CD4-positive, alpha-beta T cell treated with Interleukin-2 at 100 ng/mL for 4 hours (primary cell): ENCODE measurements at regions not wholly inside any gene's neighbourhood (a gene's known extent, or its start where the extent isn't known, plus 50 kb on each side); places are given as distances from the start of the nearest gene placed in this dataset.

ENCODE experiments used
- DNase-seq: peaks from one replicate; pipeline ENCODE4 v3.0.0-alpha.2; 2020; ENCODE audit warnings: low spot score

- DNase-seq, result no peak
These were observed 55.4 kb upstream of the SCEL start for GRCh38 chr13:77480066-77480465.

GRCh38 chr13:77479326-77479725 lies 56.2 kb upstream of the SCEL start:
- no peak for DNase-seq

DNA sequence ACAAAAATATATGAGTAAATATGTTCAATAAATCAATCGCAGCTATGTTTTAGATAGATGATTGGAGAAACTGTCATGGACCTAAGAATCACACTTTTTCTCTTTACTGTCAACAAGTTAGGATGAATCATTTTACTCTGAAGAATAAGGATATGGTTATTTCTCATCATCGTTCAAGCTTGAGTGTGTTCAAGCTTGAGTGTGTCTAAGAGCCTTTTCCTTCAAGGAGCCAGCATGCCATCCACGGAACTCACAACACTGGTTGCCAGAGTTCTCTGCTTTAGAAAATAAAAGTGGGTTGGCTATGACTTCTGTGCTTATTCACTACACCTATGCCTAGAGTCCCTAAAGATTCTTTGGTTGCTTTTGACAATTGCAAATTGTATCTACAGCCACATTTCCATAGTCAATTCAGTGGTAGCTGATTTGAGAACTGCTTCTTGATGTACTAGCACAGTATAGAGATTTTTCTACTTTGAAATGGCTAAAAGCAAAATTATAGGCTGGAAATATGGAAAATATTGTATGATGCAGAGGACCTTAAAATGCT lies 58.1 kb upstream of the SCEL start:
- no peak for DNase-seq

- no peak for DNase-seq
These were observed 59.0 kb upstream of the SCEL start for GRCh38 chr13:77476456-77476855.

DNA sequence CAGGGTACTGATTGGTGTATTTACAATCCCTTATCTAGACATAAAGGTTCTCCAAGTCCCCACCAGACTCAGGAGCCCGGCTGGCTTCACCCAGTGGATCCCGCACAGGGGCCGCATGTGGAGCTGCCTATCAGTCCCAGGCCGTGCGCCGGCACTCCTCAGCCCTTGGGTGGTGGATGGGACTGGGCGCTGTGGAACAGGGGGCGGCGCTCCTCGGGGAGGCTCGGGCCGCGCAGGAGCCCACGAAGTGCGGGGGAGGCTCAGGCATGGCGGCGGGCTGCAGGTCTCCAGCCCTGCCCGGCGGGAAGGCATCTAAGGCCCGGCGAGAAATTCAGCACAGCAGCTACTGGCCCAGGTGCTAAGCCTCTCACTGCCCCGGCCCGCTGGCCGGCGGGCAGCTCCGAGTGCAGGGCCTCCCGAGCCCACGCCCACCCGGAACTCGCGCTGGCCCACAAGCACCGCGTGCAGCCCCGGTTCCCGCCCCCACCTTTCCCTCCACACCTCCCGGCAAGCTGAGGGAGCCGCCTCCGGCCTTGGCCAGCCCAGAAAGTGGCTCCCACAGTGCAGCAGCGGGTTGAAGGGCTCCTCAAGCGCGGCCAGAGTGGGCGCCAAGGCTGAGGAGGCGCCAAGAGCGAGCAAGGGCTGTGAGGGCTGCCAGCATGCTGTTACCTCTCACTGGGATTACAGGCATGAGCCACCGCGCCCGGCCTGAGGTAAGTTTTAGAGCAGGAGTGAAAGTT lies 60.0 kb upstream of the SCEL start:
- DNase-seq, result no peak

DNA sequence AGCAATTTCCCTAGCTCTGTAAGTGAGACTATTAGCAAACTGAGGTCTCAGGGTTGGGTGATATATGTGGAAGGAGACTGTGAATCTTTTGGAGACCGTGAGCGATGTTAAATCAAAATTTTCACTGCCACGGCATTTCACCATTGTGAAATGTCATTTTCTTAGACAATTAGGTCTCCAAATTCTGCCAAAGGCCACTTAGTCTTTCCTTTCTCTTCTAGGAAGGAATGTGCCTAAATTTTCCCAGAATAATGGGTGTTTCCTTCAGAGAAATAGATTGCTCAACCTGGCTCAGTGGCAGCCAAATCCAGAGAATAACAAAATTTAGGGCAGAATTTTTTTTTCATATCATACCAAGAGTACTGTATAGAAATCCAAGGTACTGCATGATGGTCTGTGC lies 64.5 kb upstream of the SCEL start:
- no peak for DNase-seq

DNA sequence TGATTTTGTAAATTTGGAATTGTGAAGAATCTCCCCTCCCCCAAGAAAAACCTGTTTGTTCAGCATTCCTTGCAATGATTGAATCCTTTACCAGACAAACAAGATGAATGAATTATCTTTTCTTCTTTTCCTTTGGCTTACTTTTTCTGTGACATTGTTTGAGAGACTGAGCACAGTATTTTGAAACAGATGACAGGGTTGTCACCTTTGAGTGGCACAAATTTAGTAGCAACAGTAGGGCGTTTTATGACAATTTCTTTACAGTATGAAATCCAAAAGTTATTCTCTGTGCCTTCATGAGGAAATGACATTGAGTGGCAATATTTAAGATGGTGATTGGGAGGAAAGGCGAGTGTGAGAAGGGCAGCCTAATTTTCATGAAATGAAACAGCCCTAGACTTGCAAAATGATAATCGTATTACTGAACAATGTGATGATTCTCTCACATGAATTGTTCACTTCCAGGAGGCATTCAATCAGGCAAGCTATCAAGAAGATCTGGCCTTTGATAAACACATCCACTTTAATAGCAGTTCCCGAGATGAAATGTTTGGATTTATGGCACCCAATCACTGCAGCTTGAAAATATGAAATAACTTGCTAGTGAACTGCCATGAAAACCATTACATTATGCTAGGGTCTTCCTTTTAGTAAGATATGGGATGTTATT lies 68.6 kb upstream of the SCEL start:
- DNase-seq, result no peak

- DNase-seq, result no peak
These were observed 69.8 kb upstream of the SCEL start for GRCh38 chr13:77465603-77466195.

GRCh38 chr13:77460195-77460594 lies 75.3 kb upstream of the SCEL start:
- no peak for DNase-seq

DNA sequence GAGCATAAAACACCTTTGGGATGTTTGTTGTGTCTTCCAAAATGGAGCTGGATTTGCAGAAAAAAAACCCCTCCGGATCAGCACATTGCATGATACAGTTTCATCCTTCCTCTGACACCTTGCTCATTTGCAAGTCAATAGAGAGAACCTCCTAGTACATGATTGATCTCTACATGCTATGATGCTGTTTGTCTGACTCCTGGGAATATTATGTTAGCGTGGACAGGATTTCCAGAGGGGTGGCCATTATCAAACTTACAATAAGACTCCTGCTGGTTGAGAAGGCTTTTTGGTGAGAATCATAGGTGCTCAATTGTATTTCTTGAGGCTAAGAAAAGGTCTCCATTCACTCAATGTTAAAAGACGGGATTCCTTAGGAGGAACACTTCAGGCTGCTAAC lies 75.9 kb upstream of the SCEL start:
- DNase-seq, result no peak

DNA sequence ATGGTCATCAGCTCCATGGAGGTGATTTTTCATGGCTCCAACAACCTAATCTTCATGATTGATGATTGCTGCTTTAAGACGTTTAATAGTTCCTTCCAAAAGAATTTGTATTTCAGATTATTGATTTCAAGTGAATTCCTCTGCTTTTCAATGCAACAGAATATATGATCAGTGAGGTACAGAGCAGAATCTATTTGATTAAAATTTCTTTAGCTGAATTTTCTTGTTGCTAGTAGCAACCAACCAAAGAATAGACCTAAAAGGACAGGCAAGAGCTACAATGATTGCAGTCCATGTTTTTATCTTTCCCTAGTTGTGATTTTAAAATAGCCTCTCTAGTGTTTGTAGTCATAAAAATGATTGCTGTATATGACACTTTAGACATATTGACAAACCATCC lies 76.8 kb upstream of the SCEL start:
- DNase-seq, result no peak

GRCh38 chr13:77457966-77458365 lies 77.5 kb upstream of the SCEL start:
- no peak for DNase-seq

GRCh38 chr13:77456271-77456670 lies 79.2 kb upstream of the SCEL start:
- DNase-seq, result no peak

DNA sequence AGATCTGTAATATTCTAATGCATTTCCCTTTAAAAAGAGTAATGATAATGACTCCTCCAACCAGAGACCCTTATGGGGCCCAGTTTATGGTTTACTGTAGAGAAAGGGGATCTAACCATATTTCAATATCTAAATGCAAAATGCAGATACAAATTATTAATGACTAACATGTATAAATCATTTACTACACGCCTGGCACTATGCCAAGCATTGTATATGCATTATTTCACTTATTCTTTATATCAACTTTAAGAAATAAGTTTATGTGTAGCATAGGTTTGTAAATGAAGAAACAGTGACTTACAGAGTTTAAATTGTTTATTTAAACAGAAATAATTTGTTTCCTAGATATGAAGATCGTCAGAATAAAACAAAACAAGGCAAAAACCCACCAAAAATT lies 86.2 kb upstream of the SCEL start:
- DNase-seq, result no peak

DNA sequence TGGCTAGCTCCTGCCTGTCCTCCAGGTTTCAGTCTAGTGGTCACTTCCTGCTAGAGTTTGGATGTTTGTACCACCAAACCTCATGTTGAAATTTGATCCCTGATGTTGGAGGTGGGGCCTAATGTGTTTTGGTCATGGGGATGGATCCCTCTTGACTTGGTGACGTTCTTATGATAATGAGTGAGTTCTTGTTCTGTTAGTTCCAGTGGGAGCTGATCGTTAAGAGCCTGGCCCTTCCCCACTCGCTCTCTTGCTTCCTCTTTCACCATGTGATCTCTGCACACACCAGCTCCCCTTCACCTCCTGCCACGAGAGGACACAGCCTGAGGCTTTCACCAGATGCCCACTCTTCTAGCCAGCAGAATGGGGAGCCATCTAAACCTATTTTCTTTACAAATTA lies 86.8 kb upstream of the SCEL start:
- no peak for DNase-seq

DNA sequence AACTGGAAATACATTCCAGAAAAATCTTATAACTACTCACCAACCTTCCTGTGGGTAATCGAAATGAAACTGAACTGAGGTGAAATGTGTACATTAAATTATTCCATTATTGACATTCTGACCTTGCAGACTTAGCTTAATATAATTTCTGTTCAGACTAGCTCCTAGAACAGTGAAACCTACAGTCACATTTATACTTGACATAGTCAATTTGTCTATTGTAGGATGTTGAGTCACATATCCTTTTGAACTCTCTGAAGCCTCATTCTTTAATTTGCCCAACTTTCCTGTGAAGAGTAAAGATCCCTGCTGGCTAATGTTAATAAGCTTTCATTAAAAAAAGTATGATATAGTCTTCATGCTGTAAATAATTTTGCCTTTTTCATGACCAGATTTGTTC lies 92.0 kb upstream of the SCEL start:
- DNase-seq, result no peak

- DNase-seq, result no peak
These were observed 98.2 kb upstream of the SCEL start for GRCh38 chr13:77437267-77437666.

- no peak for DNase-seq
These were observed 101.2 kb upstream of the SCEL start for GRCh38 chr13:77434289-77434688.

- DNase-seq, result no peak
These were observed 104.1 kb upstream of the SCEL start for GRCh38 chr13:77431449-77431848.

DNA sequence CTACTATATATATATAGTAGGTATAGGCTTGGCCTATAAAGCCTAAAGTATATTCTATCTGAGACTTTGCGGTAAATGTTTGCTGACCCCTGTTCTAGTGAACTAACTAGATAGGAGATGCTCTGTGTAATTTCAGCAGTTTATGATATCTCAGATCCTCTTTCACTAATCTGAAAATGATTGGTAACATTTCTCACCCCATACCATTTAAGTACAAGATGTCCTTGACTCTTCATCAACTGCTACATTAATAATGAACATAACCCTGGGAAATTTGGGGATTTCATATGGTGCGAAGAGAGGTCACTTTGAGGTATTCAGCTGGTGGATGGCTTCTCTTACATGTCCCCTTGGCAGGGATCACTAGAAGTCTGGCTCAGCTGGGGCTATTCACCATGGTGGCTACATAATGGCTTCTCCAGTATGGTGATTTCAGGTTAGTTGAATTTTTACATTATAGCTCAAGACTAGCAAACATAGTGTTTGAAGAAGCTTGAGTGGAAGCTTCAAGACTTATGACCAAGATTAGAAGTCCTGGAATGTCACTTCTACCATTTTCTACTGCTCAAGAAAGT lies 103.6 kb upstream of the MYCBP2 start:
- no peak for DNase-seq

DNA sequence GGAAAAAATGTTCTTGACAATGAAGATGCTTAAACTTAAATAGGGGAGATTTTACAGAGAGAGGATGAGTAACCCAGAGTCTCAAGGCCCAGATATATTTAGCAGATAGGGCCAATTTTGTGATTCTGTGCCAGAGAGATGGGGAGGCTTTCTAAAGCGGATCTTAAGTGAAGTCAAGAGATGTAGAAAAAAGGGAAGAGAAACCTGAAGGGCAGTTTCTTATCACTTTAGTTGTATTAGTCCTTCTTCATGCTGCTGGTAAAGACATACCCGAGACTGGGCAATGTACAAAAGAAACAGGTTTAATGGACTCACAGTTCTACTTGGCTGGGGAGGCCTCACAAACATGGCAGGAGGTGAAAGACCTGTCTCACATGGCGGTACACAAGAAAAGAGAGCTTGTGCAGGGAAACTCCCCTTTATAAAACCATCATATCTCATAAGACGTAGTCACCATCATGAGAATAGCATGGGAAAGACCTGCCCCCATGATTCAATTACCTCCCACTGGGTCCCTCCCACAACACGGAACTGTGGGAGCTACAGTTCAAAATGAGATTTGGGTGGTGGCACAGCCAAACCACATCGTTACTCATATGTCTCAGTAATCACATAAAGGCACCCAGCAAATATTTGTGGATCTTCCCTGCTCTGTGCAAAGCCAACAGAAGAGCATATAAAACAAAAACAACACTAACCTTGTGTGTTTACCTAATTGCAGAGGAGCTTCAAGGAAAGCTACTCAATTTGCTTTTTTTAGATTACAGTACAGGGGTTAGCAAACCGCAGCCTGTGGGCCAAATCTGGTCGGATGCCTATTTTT lies 102.6 kb upstream of the MYCBP2 start:
- peak; percentile 0 for DNase-seq

- no peak for DNase-seq
These were observed 98.8 kb upstream of the MYCBP2 start for GRCh38 chr13:77425705-77426104.
